Right lobe of liver (tissue), 6 donors: ENCODE measurements at regions not wholly inside any gene's neighbourhood (a gene's known extent, or its start where the extent isn't known, plus 50 kb on each side); places are given as distances from the start of the nearest gene placed in this dataset.

Experiments used
- ATAC-seq, 4 donors: fragments of 200-7000 bp; cut with Tn5 transposase; one replicate each; pipeline ENCODE4 v1.9.1; 2020; ENCODE audit warnings: mild to moderate bottlenecking in 4 of 4, moderate library complexity in 4 of 4
- DNase-seq, 3 donors: peaks; one replicate each; pipeline ENCODE4 v3.0.0-alpha.2; 2020
- H3K27ac ChIP-seq, 3 donors: fragments of 200-600 bp; one replicate each; pipeline ENCODE4 v1.8.0; 2022
- H3K27me3 ChIP-seq, 2 donors: fragments of 200-600 bp; one replicate each; pipeline ENCODE4 v1.8.0; 2022
- H3K36me3 ChIP-seq, 4 donors: fragments of 200-600 bp; sonication (generic) in 1 of 4; one replicate each; pipeline versions ENCODE4 v1.5.1 to v1.8.0; 2017 to 2022; ENCODE audit warnings: control low read depth in 1 of 4
- H3K4me1 ChIP-seq, 4 donors: fragments of 200-600 bp; sonication (generic) in 1 of 4; one replicate each; pipeline versions ENCODE4 v1.5.1 to v1.8.0; 2017 to 2022; ENCODE audit warnings: control low read depth in 1 of 4
- H3K4me3 ChIP-seq, 3 donors: fragments of 200-600 bp; one replicate each; pipeline ENCODE4 v1.8.0; 2022
- H3K9me3 ChIP-seq, 4 donors: fragments of 200-600 bp; sonication (generic) in 1 of 4; one replicate each; pipeline versions ENCODE4 v1.5.1 to v1.8.0; 2017 to 2022; ENCODE audit warnings: control low read depth in 1 of 4
- CTCF ChIP-seq, 4 donors: fragments of 200-600 bp in 3 of 4; fragments of 450-650 bp in 1 of 4; IDR thresholded peaks; one replicate each; pipeline versions ENCODE4 v1.5.1 to v1.8.0; 2016 to 2022; ENCODE audit warnings: antibody characterized with exemption in 4 of 4, mild to moderate bottlenecking in 2 of 4
- POLR2A ChIP-seq: fragments of 450-650 bp; IDR thresholded peaks from one replicate; pipeline ENCODE4 v1.6.1; 2017; ENCODE audit warnings: antibody characterized with exemption, mild to moderate bottlenecking
- WGBS: methylation state at CpG from one replicate; pipeline ENCODE4 v1.1.6; 2018; ENCODE audit warnings: low coverage, low lambda C conversion rate; ENCODE audit not compliant: insufficient coverage; ENCODE audit errors: missing lambda C conversion rate; 5-methylcytosine and 5-hydroxymethylcytosine counted together
- intact Hi-C, 2 donors: fragments of 100-400 bp; cut with DNase I; formaldehyde crosslinking; loops; one replicate each; pipeline versions ENCODE4 v1.11.2 to v1.14.1; 2022
- donor health status: DM: no; HTN: yes; CAD: no.
- donor health status: DM: no; HTN: no; CAD: no.
- donor health status: DM: no; HTN: no; CAD: no.
- donor health status: DM: no; HTN: yes; CAD: no.
- donor health status: DM: no; HTN: yes; CAD: no.

DNA sequence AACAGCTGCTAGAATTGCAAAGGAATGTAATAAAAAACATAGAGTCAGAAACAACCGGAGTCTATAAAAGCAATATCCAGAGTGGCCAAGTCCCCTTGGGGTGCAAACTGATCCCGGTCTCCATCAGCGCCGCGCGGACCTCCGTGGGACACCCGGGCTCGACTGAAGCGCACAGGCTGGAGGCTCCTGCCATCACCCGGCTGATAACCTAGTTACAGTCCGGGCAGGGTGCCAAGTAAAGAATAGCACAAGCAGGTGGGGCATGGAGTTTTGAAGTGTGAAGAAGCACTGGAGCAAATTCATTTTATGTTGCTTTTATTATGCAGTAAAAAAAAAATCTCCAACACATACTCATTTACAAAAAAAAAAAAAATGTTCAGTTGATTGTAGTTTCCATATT lies 205.1 kb upstream of the GMDS start:
- intact Hi-C loops, result no loop called here
- DNase-seq (peak in 2 of 3 donors; percentile 36 to 62), ATAC-seq (peak in 3 of 4 donors; percentile 34 to 42 (median 37))
- no peaks in the 10 kb centered on the region for H3K9me3 ChIP-seq
- H3K4me1 ChIP-seq, result no peaks in the 10 kb centered on the region
- H3K27me3 ChIP-seq, result no peaks in the 10 kb centered on the region
- H3K27ac ChIP-seq, result no peak overlapping the region
- WGBS, result 38% methylated on average over 5 of the region's 12 CpGs
- TF ChIP-seq POLR2A (no peak), CTCF (IDR thresholded peaks at IDR 0.05) (no peak)
- no peaks in the 10 kb centered on the region for H3K36me3 ChIP-seq
- no peak overlapping the region for H3K4me3 ChIP-seq

DNA sequence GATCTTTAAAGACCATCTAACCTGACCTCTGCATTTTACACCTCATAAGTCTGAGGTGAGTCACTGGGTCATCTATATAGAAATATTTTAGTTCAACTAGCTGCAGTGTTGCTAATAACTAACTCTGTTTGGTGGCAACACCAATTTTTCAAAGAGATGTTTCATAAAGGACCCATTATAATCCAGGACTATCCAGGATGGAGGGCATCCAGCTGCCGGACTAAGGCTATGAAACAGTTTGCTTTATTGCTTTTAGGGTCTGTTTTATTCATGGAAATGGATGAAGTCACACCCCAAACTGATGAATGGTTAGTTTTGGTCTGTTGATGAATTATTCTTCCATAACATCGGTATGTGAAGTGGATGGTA lies 204.2 kb upstream of the GMDS start:
- Histone ChIP-seq H3K27me3 (no peaks in the 10 kb centered on the region), H3K36me3 (no peaks in the 10 kb centered on the region), H3K4me1 (no peaks in the 10 kb centered on the region), H3K27ac (no peak overlapping the region), H3K4me3 (no peak overlapping the region), H3K9me3 (no peaks in the 10 kb centered on the region)
- TF ChIP-seq CTCF (IDR thresholded peaks at IDR 0.05) (no peak), POLR2A (no peak)
- ATAC-seq, result no peak
- intact Hi-C loops, result no loop called here
- DNase-seq, result no peak
- 93% methylated on average over 2 of the region's 2 CpGs for WGBS

DNA sequence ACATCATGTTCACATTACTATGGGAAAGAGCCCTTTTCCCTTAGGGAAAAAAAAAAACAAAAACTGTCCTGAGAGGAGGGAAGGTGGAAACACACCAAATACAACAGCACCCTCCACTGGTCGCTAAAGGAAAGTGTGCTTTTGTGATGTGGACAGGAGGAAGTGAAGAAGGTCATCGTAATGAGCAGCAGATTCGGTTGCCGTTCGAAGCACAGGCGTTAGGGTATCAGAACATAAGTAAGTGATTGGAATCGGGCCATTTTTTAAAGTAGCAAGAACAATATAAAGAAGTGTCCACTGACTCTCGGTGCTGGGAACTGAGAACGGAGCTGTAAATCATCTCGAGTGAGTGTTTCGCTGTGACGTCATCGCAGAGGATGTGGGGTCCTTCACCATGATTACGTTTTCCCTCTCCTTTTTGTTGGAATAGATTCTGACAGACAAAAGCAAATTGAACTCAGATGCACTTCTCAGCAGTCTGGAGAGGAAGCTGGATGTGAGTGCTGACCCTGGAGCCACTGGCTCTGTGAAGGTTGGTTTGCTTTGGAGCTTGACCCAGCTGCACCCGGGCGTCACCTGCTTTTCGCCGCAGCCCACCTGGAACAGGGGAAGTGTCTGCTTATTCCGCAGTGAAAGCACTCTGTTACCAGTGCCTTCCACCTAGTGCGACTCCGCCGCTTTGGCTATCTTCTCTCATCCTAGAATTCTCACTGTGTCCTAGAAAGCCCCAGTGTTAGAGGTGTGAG lies 203.6 kb upstream of the GMDS start:
- no peak overlapping the region for H3K4me3 ChIP-seq
- 46% methylated on average over 18 of the region's 22 CpGs for WGBS
- no peaks in the 10 kb centered on the region for H3K27me3 ChIP-seq
- H3K27ac ChIP-seq, result no peak overlapping the region
- DNase-seq (no peak), ATAC-seq (peak; percentile 52 to 75 (median 62))
- TF ChIP-seq POLR2A, result no peak
- TF ChIP-seq CTCF (IDR thresholded peaks at IDR 0.05), result peak; percentile 35 to 50 (median 44)
- H3K4me1 ChIP-seq, result no peaks in the 10 kb centered on the region
- no peaks in the 10 kb centered on the region for H3K9me3 ChIP-seq
- H3K36me3 ChIP-seq, result no peaks in the 10 kb centered on the region
- intact Hi-C loops, result no loop called here

DNA sequence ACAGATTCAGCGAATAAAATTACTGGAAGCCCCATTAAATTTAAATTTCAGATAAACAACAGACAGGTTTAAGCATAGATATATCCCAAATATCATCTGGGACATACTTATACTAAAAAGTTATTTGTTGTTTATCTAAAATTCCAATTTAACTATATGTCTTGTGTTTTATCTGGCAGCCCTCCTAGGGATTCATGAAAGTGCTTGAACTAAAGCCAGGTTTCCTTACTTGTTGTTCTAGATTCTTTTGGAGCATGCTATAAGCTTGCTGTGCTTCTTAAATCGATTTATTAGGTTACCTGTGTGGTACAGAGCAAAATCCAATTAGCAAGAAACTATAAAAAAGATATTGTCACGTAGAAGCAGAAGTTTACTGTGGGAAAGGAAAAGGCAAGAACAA lies 202.5 kb upstream of the GMDS start:
- Histone ChIP-seq H3K36me3 (peaks cover 0 to 2% (median 0%) of the 10 kb centered on the region in 4 donors), H3K4me1 (no peaks in the 10 kb centered on the region), H3K27ac (no peak overlapping the region), H3K9me3 (no peaks in the 10 kb centered on the region), H3K4me3 (no peak overlapping the region), H3K27me3 (no peaks in the 10 kb centered on the region)
- no peak for TF ChIP-seq CTCF (IDR thresholded peaks at IDR 0.05)
- no peak for TF ChIP-seq POLR2A
- DNase-seq (no peak), ATAC-seq (no peak)
- WGBS, result 75% methylated on average over 3 of the region's 3 CpGs
- intact Hi-C loops, result no loop called here
